ENCODE measurements at regions not wholly inside any gene's neighbourhood (a gene's known extent, or its start where the extent isn't known, plus 50 kb on each side); places are given as distances from the start of the nearest gene placed in this dataset.
A peak's percentile ranks its signal among the peaks of the same experiment; 100 is the strongest.

DNA sequence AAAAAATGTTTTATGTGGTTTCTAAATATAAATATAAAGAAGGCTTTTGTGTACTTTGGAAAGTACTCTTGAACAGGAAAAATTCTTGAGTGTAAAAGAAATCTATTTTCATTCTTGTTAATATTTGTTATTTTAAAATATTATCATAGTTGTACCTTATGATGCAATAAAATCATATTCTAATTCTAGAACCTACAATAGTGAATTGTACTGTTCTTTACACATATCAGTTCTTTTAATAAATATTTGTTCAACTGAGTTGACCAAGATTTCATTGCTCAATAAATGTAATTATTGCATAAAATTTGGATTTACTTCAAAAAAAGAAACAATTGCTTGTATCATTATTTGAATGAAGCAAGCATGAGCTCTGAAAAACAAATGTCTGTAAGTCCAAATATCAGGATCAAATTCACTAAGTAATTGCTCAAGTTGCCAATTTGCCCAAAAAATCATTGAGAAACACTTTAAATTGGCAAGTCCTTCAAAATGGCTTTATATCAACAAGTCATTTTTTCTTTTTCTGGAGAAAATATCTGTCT, 191.6 kb upstream of the SLC16A7 start:
- H3K9me3 ChIP-seq = no peaks in the 10 kb centered on the region
- no peaks in the 10 kb centered on the region for H3K4me1 ChIP-seq
- no peak overlapping the region for H3K27ac ChIP-seq
- no peak for DNase-seq (ENCODE audit: low read depth in 1 of 2, low spot score in 1 of 2)
- ChIA-PET POLR2A (no interaction called here), CTCF (no interaction called here)
- ATAC-seq = no peak
- H3K4me3 ChIP-seq = no peak overlapping the region
- no peak overlapping the region for H3K4me2 ChIP-seq
- TF ChIP-seq RNF2 (IDR thresholded peaks at IDR 0.05; ENCODE audit: borderline replicate concordance, low read depth) = no peak
- TF ChIP-seq RCOR1 (IDR thresholded peaks at IDR 0.05; ENCODE audit: low read depth, low read length) = no peak
- no peak for TF ChIP-seq HDAC2 (IDR thresholded peaks at IDR 0.05)
- TF ChIP-seq, protein P1, sequence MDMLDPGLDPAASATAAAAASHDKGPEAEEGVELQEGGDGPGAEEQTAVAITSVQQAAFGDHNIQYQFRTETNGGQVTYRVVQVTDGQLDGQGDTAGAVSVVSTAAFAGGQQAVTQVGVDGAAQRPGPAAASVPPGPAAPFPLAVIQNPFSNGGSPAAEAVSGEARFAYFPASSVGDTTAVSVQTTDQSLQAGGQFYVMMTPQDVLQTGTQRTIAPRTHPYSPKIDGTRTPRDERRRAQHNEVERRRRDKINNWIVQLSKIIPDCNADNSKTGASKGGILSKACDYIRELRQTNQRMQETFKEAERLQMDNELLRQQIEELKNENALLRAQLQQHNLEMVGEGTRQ (IDR thresholded peaks at IDR 0.05) = no peak
- FAIRE-seq = no peak

DNA sequence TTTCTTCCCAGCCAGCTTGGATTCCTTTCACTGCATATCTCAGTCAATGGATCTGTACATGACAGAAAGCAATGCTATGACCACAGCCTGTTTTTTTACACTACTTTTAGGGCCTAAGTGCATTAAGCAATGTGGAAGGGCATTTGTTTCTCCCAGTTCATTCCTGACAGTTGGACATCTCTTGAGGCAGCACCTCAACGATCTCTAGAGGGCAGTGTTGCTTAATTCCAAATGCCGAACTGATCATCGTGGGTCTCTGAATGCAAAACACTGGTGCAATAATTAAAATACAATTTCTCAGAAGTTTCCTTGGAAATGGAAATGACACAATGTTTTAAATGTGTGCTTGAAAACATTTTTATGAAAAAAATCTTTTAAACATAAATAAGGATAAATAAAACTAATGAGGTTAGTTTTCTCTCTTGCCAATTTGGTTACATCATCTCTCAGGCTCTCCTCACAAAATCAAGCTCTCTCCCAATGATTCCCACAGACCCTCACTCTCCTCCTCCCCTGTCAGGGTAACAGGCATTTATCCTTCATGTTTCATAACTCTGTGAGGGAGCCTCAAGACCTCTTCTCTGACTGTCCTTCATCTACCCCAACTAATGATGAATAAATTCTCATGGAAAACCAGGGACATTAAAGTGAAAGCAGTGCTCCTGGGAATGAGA, 192.4 kb upstream of the SLC16A7 start:
- peak; percentile 41; the same call in 2 of the 3 replicates for TF ChIP-seq SMC3 (IDR thresholded peaks at IDR 0.05)
- TF ChIP-seq, protein P2, sequence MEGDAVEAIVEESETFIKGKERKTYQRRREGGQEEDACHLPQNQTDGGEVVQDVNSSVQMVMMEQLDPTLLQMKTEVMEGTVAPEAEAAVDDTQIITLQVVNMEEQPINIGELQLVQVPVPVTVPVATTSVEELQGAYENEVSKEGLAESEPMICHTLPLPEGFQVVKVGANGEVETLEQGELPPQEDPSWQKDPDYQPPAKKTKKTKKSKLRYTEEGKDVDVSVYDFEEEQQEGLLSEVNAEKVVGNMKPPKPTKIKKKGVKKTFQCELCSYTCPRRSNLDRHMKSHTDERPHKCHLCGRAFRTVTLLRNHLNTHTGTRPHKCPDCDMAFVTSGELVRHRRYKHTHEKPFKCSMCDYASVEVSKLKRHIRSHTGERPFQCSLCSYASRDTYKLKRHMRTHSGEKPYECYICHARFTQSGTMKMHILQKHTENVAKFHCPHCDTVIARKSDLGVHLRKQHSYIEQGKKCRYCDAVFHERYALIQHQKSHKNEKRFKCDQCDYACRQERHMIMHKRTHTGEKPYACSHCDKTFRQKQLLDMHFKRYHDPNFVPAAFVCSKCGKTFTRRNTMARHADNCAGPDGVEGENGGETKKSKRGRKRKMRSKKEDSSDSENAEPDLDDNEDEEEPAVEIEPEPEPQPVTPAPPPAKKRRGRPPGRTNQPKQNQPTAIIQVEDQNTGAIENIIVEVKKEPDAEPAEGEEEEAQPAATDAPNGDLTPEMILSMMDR (IDR thresholded peaks at IDR 0.05) = peak; percentile 59
- peak; percentile 60 to 65; a peak in 4 of 5 replicates for TF ChIP-seq RAD21 (conservative IDR thresholded peaks at IDR 0.05 in 1 of 2, IDR thresholded peaks at IDR 0.05 in 1 of 2)
- TF ChIP-seq, protein P3, sequence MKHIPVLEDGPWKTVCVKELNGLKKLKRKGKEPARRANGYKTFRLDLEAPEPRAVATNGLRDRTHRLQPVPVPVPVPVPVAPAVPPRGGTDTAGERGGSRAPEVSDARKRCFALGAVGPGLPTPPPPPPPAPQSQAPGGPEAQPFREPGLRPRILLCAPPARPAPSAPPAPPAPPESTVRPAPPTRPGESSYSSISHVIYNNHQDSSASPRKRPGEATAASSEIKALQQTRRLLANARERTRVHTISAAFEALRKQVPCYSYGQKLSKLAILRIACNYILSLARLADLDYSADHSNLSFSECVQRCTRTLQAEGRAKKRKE (CRISPR knock-in tag; IDR thresholded peaks at IDR 0.05; ENCODE audit: low read depth) = no peak
- FAIRE-seq = no peak
- Histone ChIP-seq H3K4me1 (no peaks in the 10 kb centered on the region), H3K9me3 (no peaks in the 10 kb centered on the region), H3K4me2 (peak overlapping the region; percentile 1; the same call in 1 of the 3 replicates), H3K4me3 (no peak overlapping the region), H3K27ac (no peak overlapping the region)
- CTCF ChIA-PET = no interaction called here
- DNase-seq (ENCODE audit: low read depth in 1 of 2, low spot score in 1 of 2) = peak; percentile 1 to 59
- 0% methylated on average over 3 of the region's 3 CpGs for WGBS (ENCODE audit: missing lambda C conversion rate)
- POLR2A ChIA-PET = no interaction called here
- ATAC-seq = peak; percentile 70 to 77; a peak in 4 of 6 replicates

DNA sequence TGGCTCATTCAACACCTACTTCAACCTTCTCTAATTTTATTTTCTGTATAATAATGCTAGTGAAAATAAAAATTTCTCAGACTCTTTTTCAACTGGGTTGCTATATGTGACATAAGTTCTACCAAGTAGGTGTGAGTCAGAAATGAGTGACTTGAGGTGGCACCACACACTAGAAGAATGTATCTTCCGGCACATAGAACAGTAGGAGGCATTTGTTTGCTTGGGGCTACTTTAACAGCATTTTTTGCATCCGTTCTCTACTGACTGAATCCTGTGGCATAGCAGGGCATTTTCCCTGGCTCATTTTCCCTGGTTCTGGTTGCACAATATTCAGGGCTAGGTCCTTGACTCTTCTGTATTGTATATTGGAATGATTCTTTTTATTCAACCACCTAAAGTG, 194.0 kb upstream of the SLC16A7 start:
- POLR2A ChIA-PET = no interaction called here
- no peak overlapping the region for H3K4me2 ChIP-seq
- DNase-seq (ENCODE audit: low read depth in 1 of 2, low spot score in 1 of 2) (no peak), ATAC-seq (no peak), FAIRE-seq (no peak)
- H3K27ac ChIP-seq = no peak overlapping the region
- H3K4me1 ChIP-seq = no peaks in the 10 kb centered on the region
- H3K4me3 ChIP-seq = no peak overlapping the region
- no peak for TF ChIP-seq ZC3H11A (IDR thresholded peaks at IDR 0.05)
- no peak for TF ChIP-seq HEYL (CRISPR knock-in tag; IDR thresholded peaks at IDR 0.05)
- TF ChIP-seq GATA3 (IDR thresholded peaks at IDR 0.05; ENCODE audit: borderline replicate concordance) = no peak
- TF ChIP-seq HDAC2 (IDR thresholded peaks at IDR 0.05) = no peak
- TF ChIP-seq POLR2A (IDR thresholded peaks at IDR 0.05; ENCODE audit: low read length) = no peak
- H3K9me3 ChIP-seq = no peaks in the 10 kb centered on the region
- CTCF ChIA-PET = no interaction called here
- WGBS (ENCODE audit: missing lambda C conversion rate) = 57% methylated on average over 2 of the region's 2 CpGs

DNA sequence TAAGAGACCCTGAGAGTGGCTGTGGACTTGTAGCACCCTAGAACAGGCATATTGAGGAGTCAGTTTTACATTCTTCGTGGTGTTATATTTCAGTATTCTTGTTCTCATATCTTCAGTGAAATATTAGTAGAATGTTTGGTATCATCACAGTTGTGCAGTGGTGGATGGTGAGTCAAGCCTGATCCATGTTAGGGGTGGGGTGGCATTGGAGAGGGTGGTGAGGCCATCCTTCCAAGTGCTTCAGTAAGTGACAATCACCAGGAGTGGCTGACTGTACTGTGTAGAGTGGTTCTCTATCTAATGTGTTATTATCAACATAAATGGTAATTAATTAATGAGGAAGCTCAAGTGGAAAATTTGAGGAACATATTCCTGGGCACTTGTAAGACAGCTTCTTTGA, 197.7 kb upstream of the SLC16A7 start:
- ATAC-seq = no peak
- no peak overlapping the region for H3K27ac ChIP-seq
- no peak for FAIRE-seq
- TF ChIP-seq HOXB13 (CRISPR knock-in tag; IDR thresholded peaks at IDR 0.05; ENCODE audit: low read depth) (no peak), RAD21 (conservative IDR thresholded peaks at IDR 0.05 in 1 of 2, IDR thresholded peaks at IDR 0.05 in 1 of 2) (no peak), EHF (CRISPR knock-in tag; IDR thresholded peaks at IDR 0.05) (no peak), HDAC2 (IDR thresholded peaks at IDR 0.05) (no peak), HOXB5 (CRISPR knock-in tag; IDR thresholded peaks at IDR 0.05) (no peak), BHLHE40 (IDR thresholded peaks at IDR 0.05; ENCODE audit: low read depth, low read length) (no peak), ZNF302 (CRISPR knock-in tag; IDR thresholded peaks at IDR 0.05) (no peak), RARB (CRISPR knock-in tag; IDR thresholded peaks at IDR 0.05) (no peak), NFE2L2 (conservative IDR thresholded peaks at IDR 0.05; ENCODE audit: low read length) (no peak), POLR2A (IDR thresholded peaks at IDR 0.05; ENCODE audit: low read length) (no peak), CBX8 (IDR thresholded peaks at IDR 0.05) (no peak)
- TF ChIP-seq, protein P4, sequence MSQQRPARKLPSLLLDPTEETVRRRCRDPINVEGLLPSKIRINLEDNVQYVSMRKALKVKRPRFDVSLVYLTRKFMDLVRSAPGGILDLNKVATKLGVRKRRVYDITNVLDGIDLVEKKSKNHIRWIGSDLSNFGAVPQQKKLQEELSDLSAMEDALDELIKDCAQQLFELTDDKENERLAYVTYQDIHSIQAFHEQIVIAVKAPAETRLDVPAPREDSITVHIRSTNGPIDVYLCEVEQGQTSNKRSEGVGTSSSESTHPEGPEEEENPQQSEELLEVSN (IDR thresholded peaks at IDR 0.05; ENCODE audit: borderline replicate concordance, low read depth) = no peak
- TF ChIP-seq, protein P5, sequence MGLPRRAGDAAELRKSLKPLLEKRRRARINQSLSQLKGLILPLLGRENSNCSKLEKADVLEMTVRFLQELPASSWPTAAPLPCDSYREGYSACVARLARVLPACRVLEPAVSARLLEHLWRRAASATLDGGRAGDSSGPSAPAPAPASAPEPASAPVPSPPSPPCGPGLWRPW (IDR thresholded peaks at IDR 0.05) = no peak
- TF ChIP-seq, protein P3 (CRISPR knock-in tag; IDR thresholded peaks at IDR 0.05; ENCODE audit: low read depth) = no peak
- no peak overlapping the region for H3K4me3 ChIP-seq
- no peaks in the 10 kb centered on the region for H3K9me3 ChIP-seq
- POLR2A ChIA-PET = no interaction called here
- no peaks in the 10 kb centered on the region for H3K4me1 ChIP-seq
- DNase-seq (ENCODE audit: low read depth in 1 of 2, low spot score in 1 of 2) = no peak
- 0% methylated on average over 1 of the region's 1 CpG for WGBS (ENCODE audit: missing lambda C conversion rate)
- H3K4me2 ChIP-seq = no peak overlapping the region
- CTCF ChIA-PET = interaction anchor here (1.0 kb wide), 1 partner anchor 55 kb away, joined by 3 read pairs; no protein-coding TSS in a partner anchor

Measured in A549 (cell line).